ENCODE measurements at regions not wholly inside any gene's neighbourhood (a gene's known extent, or its start where the extent isn't known, plus 50 kb on each side); places are given as distances from the start of the nearest gene placed in this dataset.

DNA sequence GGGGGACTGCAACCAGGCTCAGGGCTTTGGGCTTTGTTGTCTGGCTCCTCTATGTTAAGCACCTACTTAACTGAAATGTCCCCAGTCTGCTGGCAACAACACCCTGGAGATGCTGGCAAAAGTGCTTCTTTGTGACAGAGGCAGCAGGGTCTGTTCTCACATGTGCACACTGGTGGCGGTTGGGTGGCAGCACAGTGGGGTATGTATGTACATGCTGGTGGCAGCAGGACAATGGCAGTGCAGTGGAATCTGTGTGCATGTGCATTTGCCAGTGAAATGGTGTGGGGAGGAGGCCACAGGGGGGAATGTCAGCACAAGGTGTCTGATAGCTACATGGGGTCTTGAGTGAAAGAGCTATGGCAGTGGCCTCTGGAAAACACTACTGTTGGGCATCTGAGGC, 830.3 kb downstream of the DIPK2A start:
- no peak overlapping the region for H3K27ac ChIP-seq (ENCODE audit: low read length)
- no peak overlapping the region for H3K4me2 ChIP-seq (ENCODE audit: low read length)
- H3K36me3 ChIP-seq (ENCODE audit: insufficient read depth, low read length) = no peaks in the 10 kb centered on the region
- H3K9ac ChIP-seq (ENCODE audit: low read length) = no peak overlapping the region
- no peaks in the 10 kb centered on the region for H3K27me3 ChIP-seq (ENCODE audit: insufficient read depth, low read depth, low read length)
- H3F3A ChIP-seq (ENCODE audit: insufficient read depth, low read length, poor library complexity, severe bottlenecking) = no peaks in the 10 kb centered on the region
- no peaks in the 10 kb centered on the region for H3K79me2 ChIP-seq (replicated peaks; ENCODE audit: insufficient read depth, low read length)
- H3K9me2 ChIP-seq (ENCODE audit: insufficient read depth, low read length) = no peaks in the 10 kb centered on the region
- peaks cover 2% of the 10 kb centered on the region for H3K9me3 ChIP-seq (ENCODE audit: low read length)
- no peak overlapping the region for H2AFZ ChIP-seq (ENCODE audit: low read depth, low read length)
- no peak overlapping the region for H3K4me3 ChIP-seq (ENCODE audit: low read length)
- TF ChIP-seq, protein P1, sequence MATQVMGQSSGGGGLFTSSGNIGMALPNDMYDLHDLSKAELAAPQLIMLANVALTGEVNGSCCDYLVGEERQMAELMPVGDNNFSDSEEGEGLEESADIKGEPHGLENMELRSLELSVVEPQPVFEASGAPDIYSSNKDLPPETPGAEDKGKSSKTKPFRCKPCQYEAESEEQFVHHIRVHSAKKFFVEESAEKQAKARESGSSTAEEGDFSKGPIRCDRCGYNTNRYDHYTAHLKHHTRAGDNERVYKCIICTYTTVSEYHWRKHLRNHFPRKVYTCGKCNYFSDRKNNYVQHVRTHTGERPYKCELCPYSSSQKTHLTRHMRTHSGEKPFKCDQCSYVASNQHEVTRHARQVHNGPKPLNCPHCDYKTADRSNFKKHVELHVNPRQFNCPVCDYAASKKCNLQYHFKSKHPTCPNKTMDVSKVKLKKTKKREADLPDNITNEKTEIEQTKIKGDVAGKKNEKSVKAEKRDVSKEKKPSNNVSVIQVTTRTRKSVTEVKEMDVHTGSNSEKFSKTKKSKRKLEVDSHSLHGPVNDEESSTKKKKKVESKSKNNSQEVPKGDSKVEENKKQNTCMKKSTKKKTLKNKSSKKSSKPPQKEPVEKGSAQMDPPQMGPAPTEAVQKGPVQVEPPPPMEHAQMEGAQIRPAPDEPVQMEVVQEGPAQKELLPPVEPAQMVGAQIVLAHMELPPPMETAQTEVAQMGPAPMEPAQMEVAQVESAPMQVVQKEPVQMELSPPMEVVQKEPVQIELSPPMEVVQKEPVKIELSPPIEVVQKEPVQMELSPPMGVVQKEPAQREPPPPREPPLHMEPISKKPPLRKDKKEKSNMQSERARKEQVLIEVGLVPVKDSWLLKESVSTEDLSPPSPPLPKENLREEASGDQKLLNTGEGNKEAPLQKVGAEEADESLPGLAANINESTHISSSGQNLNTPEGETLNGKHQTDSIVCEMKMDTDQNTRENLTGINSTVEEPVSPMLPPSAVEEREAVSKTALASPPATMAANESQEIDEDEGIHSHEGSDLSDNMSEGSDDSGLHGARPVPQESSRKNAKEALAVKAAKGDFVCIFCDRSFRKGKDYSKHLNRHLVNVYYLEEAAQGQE (IDR thresholded peaks at IDR 0.05; ENCODE audit: borderline replicate concordance) = no peak
- TF ChIP-seq, protein P2, sequence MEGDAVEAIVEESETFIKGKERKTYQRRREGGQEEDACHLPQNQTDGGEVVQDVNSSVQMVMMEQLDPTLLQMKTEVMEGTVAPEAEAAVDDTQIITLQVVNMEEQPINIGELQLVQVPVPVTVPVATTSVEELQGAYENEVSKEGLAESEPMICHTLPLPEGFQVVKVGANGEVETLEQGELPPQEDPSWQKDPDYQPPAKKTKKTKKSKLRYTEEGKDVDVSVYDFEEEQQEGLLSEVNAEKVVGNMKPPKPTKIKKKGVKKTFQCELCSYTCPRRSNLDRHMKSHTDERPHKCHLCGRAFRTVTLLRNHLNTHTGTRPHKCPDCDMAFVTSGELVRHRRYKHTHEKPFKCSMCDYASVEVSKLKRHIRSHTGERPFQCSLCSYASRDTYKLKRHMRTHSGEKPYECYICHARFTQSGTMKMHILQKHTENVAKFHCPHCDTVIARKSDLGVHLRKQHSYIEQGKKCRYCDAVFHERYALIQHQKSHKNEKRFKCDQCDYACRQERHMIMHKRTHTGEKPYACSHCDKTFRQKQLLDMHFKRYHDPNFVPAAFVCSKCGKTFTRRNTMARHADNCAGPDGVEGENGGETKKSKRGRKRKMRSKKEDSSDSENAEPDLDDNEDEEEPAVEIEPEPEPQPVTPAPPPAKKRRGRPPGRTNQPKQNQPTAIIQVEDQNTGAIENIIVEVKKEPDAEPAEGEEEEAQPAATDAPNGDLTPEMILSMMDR (IDR thresholded peaks at IDR 0.05; ENCODE audit: poor library complexity, severe bottlenecking) = no peak
- TF ChIP-seq MXI1 (conservative IDR thresholded peaks at IDR 0.05; ENCODE audit: poor library complexity, severe bottlenecking) = no peak
- no peak for TF ChIP-seq SMC3 (conservative IDR thresholded peaks at IDR 0.05; ENCODE audit: poor library complexity)
- no peak for TF ChIP-seq EZH2 (IDR thresholded peaks at IDR 0.05; ENCODE audit: borderline replicate concordance, insufficient read depth, low read length, poor library complexity, severe bottlenecking)
- no peak for TF ChIP-seq EP300 (conservative IDR thresholded peaks at IDR 0.05; ENCODE audit: poor library complexity, severe bottlenecking)
- TF ChIP-seq POLR2AphosphoS5 (IDR thresholded peaks at IDR 0.05) = no peak
- TF ChIP-seq TAF1 (IDR thresholded peaks at IDR 0.05; ENCODE audit: low read depth) = no peak
- no peak for TF ChIP-seq RAD21 (conservative IDR thresholded peaks at IDR 0.05)
- H4K20me1 ChIP-seq (ENCODE audit: insufficient read depth) = no peaks in the 10 kb centered on the region

DNA sequence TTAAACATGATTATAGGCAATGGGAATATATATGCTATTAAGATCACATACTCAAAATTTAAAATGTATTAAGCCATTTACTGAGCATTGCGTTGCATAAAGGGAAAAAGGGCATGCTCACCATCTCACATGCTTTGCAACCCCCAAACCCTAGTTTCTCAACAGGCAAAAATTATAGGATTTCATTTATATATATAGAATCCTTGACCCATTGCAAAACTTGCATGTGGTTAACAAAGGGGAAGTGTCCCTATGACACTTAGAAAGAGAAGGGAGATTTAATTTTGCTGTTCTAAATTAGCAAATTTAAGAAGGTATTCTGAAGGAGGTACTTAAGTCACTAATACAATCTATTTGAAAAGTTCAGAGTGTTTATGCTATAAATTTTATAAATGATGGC, 837.8 kb downstream of the DIPK2A start:
- TF ChIP-seq POLR2AphosphoS5 (IDR thresholded peaks at IDR 0.05) (no peak), RAD21 (conservative IDR thresholded peaks at IDR 0.05) (no peak)
- TF ChIP-seq, protein P1 (IDR thresholded peaks at IDR 0.05; ENCODE audit: borderline replicate concordance) = no peak
- Histone ChIP-seq H3F3A (ENCODE audit: insufficient read depth, low read length, poor library complexity, severe bottlenecking) (no peaks in the 10 kb centered on the region), H4K20me1 (ENCODE audit: insufficient read depth) (no peaks in the 10 kb centered on the region), H3K27ac (ENCODE audit: low read length) (no peak overlapping the region), H3K36me3 (ENCODE audit: insufficient read depth, low read length) (no peaks in the 10 kb centered on the region), H3K4me3 (ENCODE audit: low read length) (no peak overlapping the region), H3K9me3 (ENCODE audit: low read length) (peaks cover 2% of the 10 kb centered on the region), H3K27me3 (ENCODE audit: insufficient read depth, low read depth, low read length) (no peaks in the 10 kb centered on the region), H3K9ac (ENCODE audit: low read length) (no peak overlapping the region), H3K4me2 (ENCODE audit: low read length) (no peak overlapping the region), H2AFZ (ENCODE audit: low read depth, low read length) (no peak overlapping the region), H3K79me2 (replicated peaks; ENCODE audit: insufficient read depth, low read length) (no peaks in the 10 kb centered on the region), H3K9me2 (ENCODE audit: insufficient read depth, low read length) (no peaks in the 10 kb centered on the region)
